Activated T-cell treated with anti-CD3 and anti-CD28 coated beads, Interleukin-2, amount 50 U/mL, for 48 hours (primary cell): ENCODE measurements at regions not wholly inside any gene's neighbourhood (a gene's known extent, or its start where the extent isn't known, plus 50 kb on each side); places are given as distances from the start of the nearest gene placed in this dataset.
A peak's percentile ranks its signal among the peaks of the same experiment; 100 is the strongest.

ENCODE experiments used
- DNase-seq, 2 experiments: peaks; one replicate each; pipeline ENCODE4 v3.0.0-alpha.2; 2020

- DNase-seq = no peak
Observed at GRCh38 chr2:61721382-61721781, 132.5 kb downstream of the FAM161A start.

GRCh38 chr2:61720911-61721310, 132.9 kb downstream of the FAM161A start:
- DNase-seq = no peak

- no peak for DNase-seq
Observed at GRCh38 chr2:61718965-61719364, 134.9 kb downstream of the FAM161A start.

- DNase-seq = no peak
Observed at GRCh38 chr2:61715506-61715905, 138.4 kb downstream of the FAM161A start.

GRCh38 chr2:61714210-61714609, 139.7 kb downstream of the FAM161A start:
- DNase-seq = no peak

- DNase-seq = no peak
Observed at GRCh38 chr2:61713457-61713856, 140.4 kb downstream of the FAM161A start.

- no peak for DNase-seq
Observed at GRCh38 chr2:61712060-61712459, 141.8 kb downstream of the FAM161A start.

GRCh38 chr2:61710711-61711110, 143.1 kb downstream of the FAM161A start:
- DNase-seq = no peak

- no peak for DNase-seq
Observed at GRCh38 chr2:61707984-61708852, 145.6 kb downstream of the FAM161A start.

GRCh38 chr2:61705625-61706024, 148.2 kb downstream of the FAM161A start:
- no peak for DNase-seq

- no peak for DNase-seq
Observed at GRCh38 chr2:61704364-61704763, 149.5 kb downstream of the FAM161A start.

GRCh38 chr2:61702088-61702467, 151.8 kb downstream of the FAM161A start:
- no peak for DNase-seq

- DNase-seq = no peak
Observed at GRCh38 chr2:61700464-61700863, 153.4 kb downstream of the FAM161A start.

- DNase-seq = peak; percentile 91 to 92
Observed at GRCh38 chr2:61694312-61695274, 156.4 kb upstream of the XPO1 start.

GRCh38 chr2:61693744-61694143, 155.6 kb upstream of the XPO1 start:
- no peak for DNase-seq

- no peak for DNase-seq
Observed at GRCh38 chr2:61690078-61690596, 152.0 kb upstream of the XPO1 start.

GRCh38 chr2:61689568-61689967, 151.4 kb upstream of the XPO1 start:
- DNase-seq = no peak

GRCh38 chr2:61688369-61689334, 150.5 kb upstream of the XPO1 start:
- DNase-seq = no peak

- no peak for DNase-seq
Observed at GRCh38 chr2:61679096-61679495, 140.9 kb upstream of the XPO1 start.

- DNase-seq = no peak
Observed at GRCh38 chr2:61677942-61678341, 139.8 kb upstream of the XPO1 start.

GRCh38 chr2:61677306-61677705, 139.2 kb upstream of the XPO1 start:
- no peak for DNase-seq

GRCh38 chr2:61675204-61675603, 137.0 kb upstream of the XPO1 start:
- DNase-seq = no peak
